Esophagus muscularis mucosa (tissue), 4 donors: ENCODE measurements at regions not wholly inside any gene's neighbourhood (a gene's known extent, or its start where the extent isn't known, plus 50 kb on each side); places are given as distances from the start of the nearest gene placed in this dataset.

Experiments used
- DNase-seq: peaks from one replicate; pipeline ENCODE4 v3.0.0-alpha.2; 2017; ENCODE audit errors: extremely low spot score
- H3K27ac ChIP-seq, 4 donors: fragments of 200-600 bp; sonication (generic); replicated peaks in 1 of 4; 1 replicate in 3 of 4; 2 replicates in 1 of 4; pipeline ENCODE4 v1.5.1; 2016 to 2019; ENCODE audit warnings: mild to moderate bottlenecking in 1 of 4
- H3K27me3 ChIP-seq, 4 donors: fragments of 200-600 bp; sonication (generic); one replicate each; pipeline versions ENCODE4 v1.5.1 to v1.6.0; 2016 to 2019
- H3K36me3 ChIP-seq, 4 donors: fragments of 200-600 bp; sonication (generic); one replicate each; pipeline ENCODE4 v1.5.1; 2016 to 2019
- H3K4me1 ChIP-seq, 4 donors: fragments of 200-600 bp; sonication (generic); one replicate each; pipeline ENCODE4 v1.5.1; 2016 to 2019
- H3K4me3 ChIP-seq, 4 donors: fragments of 200-600 bp; sonication (generic); 1 replicate in 2 of 4; 2 replicates in 2 of 4; pipeline ENCODE4 v1.5.1; 2016 to 2019; ENCODE audit warnings: mild to moderate bottlenecking in 4 of 4, moderate library complexity in 1 of 4
- H3K9me3 ChIP-seq, 4 donors: fragments of 200-600 bp; sonication (generic); 1 replicate in 3 of 4; 2 replicates in 1 of 4; pipeline ENCODE4 v1.5.1; 2016 to 2019
- EP300 ChIP-seq: sonication (generic); formaldehyde crosslinking; IDR thresholded peaks from one replicate; pipeline ENCODE4 v1.6.1; 2017; ENCODE audit warnings: antibody characterized with exemption
- POLR2A ChIP-seq: fragments of 450-650 bp; IDR thresholded peaks from one replicate; pipeline ENCODE4 v1.6.1; 2017; ENCODE audit warnings: antibody characterized with exemption, moderate library complexity, mild to moderate bottlenecking, low read depth
- POLR2AphosphoS5 ChIP-seq, 2 donors: sonication (generic); formaldehyde crosslinking; IDR thresholded peaks; one replicate each; pipeline ENCODE4 v1.6.1; 2017; ENCODE audit warnings: antibody characterized with exemption in 2 of 2
- WGBS: methylation state at CpG from one replicate; pipeline ENCODE4 v1.1.5; 2018; 5-methylcytosine and 5-hydroxymethylcytosine counted together
- intact Hi-C: fragments of 100-400 bp; cut with DNase I; formaldehyde crosslinking; loops from one replicate; pipeline ENCODE4 v1.15.1; 2023
- TF ChIP-seq, protein P1 (sequence below), 3 experiments: fragments of 200-600 bp in 2 of 3; fragments of 450-650 bp in 1 of 3; sonication (generic) in 2 of 3; IDR thresholded peaks; one replicate each; pipeline ENCODE4 v1.5.1; 2017 to 2019; ENCODE audit warnings: antibody characterized with exemption in 3 of 3, mild to moderate bottlenecking in 2 of 3, moderate library complexity in 1 of 3

DNA sequence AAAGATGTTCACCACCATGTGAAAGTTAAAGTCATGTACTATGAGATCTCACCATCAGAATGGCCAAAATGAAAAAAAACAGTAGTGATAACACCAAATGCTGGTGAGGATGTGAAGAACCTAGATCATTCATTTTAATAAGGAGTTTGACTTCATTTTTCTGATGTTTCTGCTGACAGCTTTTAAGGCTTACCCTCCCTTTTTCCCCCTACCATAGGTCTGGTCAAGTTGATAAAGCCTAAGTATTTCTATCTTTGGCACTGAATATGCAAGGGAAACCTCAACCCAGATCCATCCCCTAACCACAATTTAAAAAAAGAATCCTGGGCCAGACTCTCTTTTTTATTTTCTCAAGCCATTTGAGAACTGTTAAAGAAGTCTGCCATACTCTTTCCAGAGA, 689.6 kb upstream of the FOXG1 start:
- TF ChIP-seq, protein P1, sequence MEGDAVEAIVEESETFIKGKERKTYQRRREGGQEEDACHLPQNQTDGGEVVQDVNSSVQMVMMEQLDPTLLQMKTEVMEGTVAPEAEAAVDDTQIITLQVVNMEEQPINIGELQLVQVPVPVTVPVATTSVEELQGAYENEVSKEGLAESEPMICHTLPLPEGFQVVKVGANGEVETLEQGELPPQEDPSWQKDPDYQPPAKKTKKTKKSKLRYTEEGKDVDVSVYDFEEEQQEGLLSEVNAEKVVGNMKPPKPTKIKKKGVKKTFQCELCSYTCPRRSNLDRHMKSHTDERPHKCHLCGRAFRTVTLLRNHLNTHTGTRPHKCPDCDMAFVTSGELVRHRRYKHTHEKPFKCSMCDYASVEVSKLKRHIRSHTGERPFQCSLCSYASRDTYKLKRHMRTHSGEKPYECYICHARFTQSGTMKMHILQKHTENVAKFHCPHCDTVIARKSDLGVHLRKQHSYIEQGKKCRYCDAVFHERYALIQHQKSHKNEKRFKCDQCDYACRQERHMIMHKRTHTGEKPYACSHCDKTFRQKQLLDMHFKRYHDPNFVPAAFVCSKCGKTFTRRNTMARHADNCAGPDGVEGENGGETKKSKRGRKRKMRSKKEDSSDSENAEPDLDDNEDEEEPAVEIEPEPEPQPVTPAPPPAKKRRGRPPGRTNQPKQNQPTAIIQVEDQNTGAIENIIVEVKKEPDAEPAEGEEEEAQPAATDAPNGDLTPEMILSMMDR (IDR thresholded peaks at IDR 0.05) = no peak
- no peak for TF ChIP-seq POLR2A
- TF ChIP-seq EP300 = no peak
- TF ChIP-seq POLR2AphosphoS5 (IDR thresholded peaks at IDR 0.05) = no peak
- intact Hi-C loops = no loop called here
- no peak for DNase-seq
- H3K27ac ChIP-seq = no peak overlapping the region
- no peaks in the 10 kb centered on the region for H3K27me3 ChIP-seq
- H3K36me3 ChIP-seq = no peaks in the 10 kb centered on the region
- no peak overlapping the region for H3K4me3 ChIP-seq
- H3K4me1 ChIP-seq = no peaks in the 10 kb centered on the region
- H3K9me3 ChIP-seq = no peaks in the 10 kb centered on the region

DNA sequence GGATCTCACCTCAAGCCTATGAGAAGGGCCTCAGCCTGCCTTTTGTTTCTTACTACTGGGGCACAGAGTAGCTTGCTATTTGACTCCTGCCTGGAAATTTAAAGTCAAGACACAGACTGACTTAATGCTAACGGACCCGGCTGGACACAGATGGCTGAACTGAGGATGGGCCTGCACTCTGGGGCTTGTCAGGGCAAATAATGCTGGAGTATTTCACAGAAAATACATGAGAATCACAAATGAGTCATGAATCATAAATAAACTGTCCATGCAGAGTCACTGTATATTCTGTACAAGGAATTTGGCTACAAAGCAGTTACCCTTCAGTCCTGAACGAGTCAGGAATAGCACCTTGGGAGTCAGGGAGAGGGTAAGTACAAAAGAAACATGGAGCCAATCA, 683.2 kb upstream of the FOXG1 start:
- no peaks in the 10 kb centered on the region for H3K36me3 ChIP-seq
- no peaks in the 10 kb centered on the region for H3K4me1 ChIP-seq
- H3K9me3 ChIP-seq = no peaks in the 10 kb centered on the region
- no peak for TF ChIP-seq POLR2AphosphoS5 (IDR thresholded peaks at IDR 0.05)
- no peak for TF ChIP-seq EP300
- TF ChIP-seq POLR2A = no peak
- TF ChIP-seq, protein P1 (IDR thresholded peaks at IDR 0.05) = no peak
- 31% methylated on average over 3 of the region's 3 CpGs for WGBS
- no peaks in the 10 kb centered on the region for H3K27me3 ChIP-seq
- no peak for DNase-seq
- intact Hi-C loops = no loop called here
- no peak overlapping the region for H3K27ac ChIP-seq
- H3K4me3 ChIP-seq = no peak overlapping the region

DNA sequence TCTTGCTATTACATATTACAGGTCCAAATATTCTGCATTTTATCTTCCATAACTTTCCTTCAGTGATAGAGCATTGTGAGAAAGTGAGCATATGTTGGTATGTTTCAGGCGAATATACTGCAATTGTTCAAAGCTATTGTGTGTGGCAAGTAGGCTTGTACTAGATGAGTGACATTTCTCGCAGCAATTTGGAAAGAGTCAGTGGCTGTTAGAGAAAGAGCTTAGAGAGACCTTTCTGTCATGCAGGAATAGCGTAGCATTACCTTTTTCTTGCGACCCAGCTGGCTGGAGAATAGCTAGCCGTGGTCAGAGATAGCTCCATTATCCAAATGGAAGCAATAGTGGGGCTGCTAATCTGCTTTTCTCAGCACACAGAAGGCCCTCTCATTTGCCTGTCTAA, 678.5 kb upstream of the FOXG1 start:
- Histone ChIP-seq H3K27me3 (no peaks in the 10 kb centered on the region), H3K9me3 (no peaks in the 10 kb centered on the region), H3K4me3 (no peak overlapping the region), H3K36me3 (no peaks in the 10 kb centered on the region), H3K4me1 (no peaks in the 10 kb centered on the region), H3K27ac (no peak overlapping the region)
- intact Hi-C loops = no loop called here
- DNase-seq = no peak
- 82% methylated on average over 5 of the region's 5 CpGs for WGBS
- TF ChIP-seq POLR2A (no peak), EP300 (no peak), POLR2AphosphoS5 (IDR thresholded peaks at IDR 0.05) (no peak)
- TF ChIP-seq, protein P1 (IDR thresholded peaks at IDR 0.05) = no peak

DNA sequence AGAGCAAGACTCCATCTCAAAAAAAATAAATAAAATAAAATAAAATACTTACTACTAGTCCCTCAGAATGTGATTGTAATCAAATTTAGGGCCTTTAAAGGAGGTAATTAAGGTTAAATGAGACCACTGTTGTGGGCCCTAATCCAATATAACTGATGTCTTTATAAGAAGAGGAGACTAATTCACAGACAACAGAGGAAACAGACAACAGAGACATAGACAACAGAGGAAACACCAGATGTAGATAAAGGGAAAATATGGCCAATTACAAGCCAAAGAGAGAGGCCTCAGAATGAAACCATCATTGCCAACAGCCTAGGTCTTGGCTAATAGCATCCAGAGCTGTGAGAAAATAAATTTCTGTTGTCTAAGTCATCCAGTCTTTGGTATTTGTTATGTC, 669.0 kb upstream of the FOXG1 start:
- intact Hi-C loops = no loop called here
- H3K27me3 ChIP-seq = no peaks in the 10 kb centered on the region
- no peaks in the 10 kb centered on the region for H3K36me3 ChIP-seq
- no peaks in the 10 kb centered on the region for H3K4me1 ChIP-seq
- H3K9me3 ChIP-seq = no peaks in the 10 kb centered on the region
- H3K4me3 ChIP-seq = no peak overlapping the region
- H3K27ac ChIP-seq = no peak overlapping the region
- DNase-seq = no peak
- TF ChIP-seq POLR2A (no peak), EP300 (no peak), POLR2AphosphoS5 (IDR thresholded peaks at IDR 0.05) (no peak)
- TF ChIP-seq, protein P1 (IDR thresholded peaks at IDR 0.05) = no peak

DNA sequence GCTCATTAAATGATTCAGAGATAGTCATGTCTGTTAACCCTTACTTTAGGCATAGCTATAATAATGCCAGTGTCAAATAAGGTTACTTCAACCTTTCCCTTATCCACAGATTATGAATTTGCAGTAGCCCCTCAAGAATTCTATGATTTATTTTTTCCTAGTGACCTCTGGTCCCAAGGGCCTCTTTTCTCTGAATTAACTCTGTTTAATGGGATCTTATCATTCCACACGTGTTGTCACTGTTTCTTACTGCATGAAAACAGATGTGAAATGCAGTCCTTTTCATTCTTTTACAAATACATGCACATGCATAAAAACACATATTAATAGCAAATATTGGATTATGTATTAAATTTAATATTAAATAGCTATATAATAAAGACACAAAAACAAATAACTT, 667.7 kb upstream of the FOXG1 start:
- TF ChIP-seq POLR2A (no peak), EP300 (no peak), POLR2AphosphoS5 (IDR thresholded peaks at IDR 0.05) (no peak)
- TF ChIP-seq, protein P1 (IDR thresholded peaks at IDR 0.05) = no peak
- intact Hi-C loops = no loop called here
- WGBS = 43% methylated on average over 1 of the region's 1 CpG

More for the DNA sequence above, 667.7 kb upstream of the FOXG1 start:
- no peak for DNase-seq
- H3K36me3 ChIP-seq = no peaks in the 10 kb centered on the region
- H3K4me1 ChIP-seq = no peaks in the 10 kb centered on the region
- H3K27ac ChIP-seq = no peak overlapping the region
- no peaks in the 10 kb centered on the region for H3K27me3 ChIP-seq
- H3K4me3 ChIP-seq = no peak overlapping the region
- H3K9me3 ChIP-seq = no peaks in the 10 kb centered on the region
